ENCODE measurements at regions not wholly inside any gene's neighbourhood (a gene's known extent, or its start where the extent isn't known, plus 50 kb on each side); places are given as distances from the start of the nearest gene placed in this dataset.

GRCh38 chr14:34237677-34238076 lies 224.4 kb downstream of the SPTSSA start:
- no peak for DNase-seq

- peak; percentile 73 for DNase-seq
Observed at GRCh38 chr14:34237081-34237480, 225.0 kb downstream of the SPTSSA start.

GRCh38 chr14:34235643-34236300 lies 226.3 kb downstream of the SPTSSA start:
- DNase-seq, result no peak

GRCh38 chr14:34234258-34234657 lies 227.8 kb downstream of the SPTSSA start:
- no peak for DNase-seq

GRCh38 chr14:34233619-34234018 lies 228.4 kb downstream of the SPTSSA start:
- no peak for DNase-seq

- DNase-seq, result no peak
Observed at GRCh38 chr14:34232790-34233189, 229.2 kb downstream of the SPTSSA start.

- no peak for DNase-seq
Observed at GRCh38 chr14:34231626-34232025, 230.4 kb downstream of the SPTSSA start.

- DNase-seq, result no peak
Observed at GRCh38 chr14:34229140-34229539, 232.9 kb downstream of the SPTSSA start.

GRCh38 chr14:34228650-34228976 lies 233.4 kb downstream of the SPTSSA start:
- DNase-seq, result no peak

GRCh38 chr14:34227834-34228649 lies 234.0 kb downstream of the SPTSSA start:
- peak; percentile 61 for DNase-seq

GRCh38 chr14:34224221-34224620 lies 237.8 kb downstream of the SPTSSA start:
- DNase-seq, result no peak

GRCh38 chr14:34223373-34224148 lies 238.5 kb downstream of the SPTSSA start:
- no peak for DNase-seq

- peak; percentile 32 for DNase-seq
Observed at GRCh38 chr14:34222867-34223266, 239.2 kb downstream of the SPTSSA start.

GRCh38 chr14:34222122-34222521 lies 239.9 kb downstream of the SPTSSA start:
- DNase-seq, result no peak

- DNase-seq, result no peak
Observed at GRCh38 chr14:34220921-34221320, 241.1 kb downstream of the SPTSSA start.

- DNase-seq, result no peak
Observed at GRCh38 chr14:34220378-34220706, 241.7 kb downstream of the SPTSSA start.

GRCh38 chr14:34219661-34220377 lies 242.2 kb downstream of the SPTSSA start:
- no peak for DNase-seq

- DNase-seq, result no peak
Observed at GRCh38 chr14:34218881-34219280, 243.2 kb downstream of the SPTSSA start.

- no peak for DNase-seq
Observed at GRCh38 chr14:34214961-34215360, 247.1 kb downstream of the SPTSSA start.

- no peak for DNase-seq
Observed at GRCh38 chr14:34213332-34213731, 248.7 kb downstream of the SPTSSA start.

- no peak for DNase-seq
Observed at GRCh38 chr14:34212172-34212929, 249.7 kb downstream of the SPTSSA start.

- no peak for DNase-seq
Observed at GRCh38 chr14:34211732-34212131, 250.3 kb downstream of the SPTSSA start.

- no peak for DNase-seq
Observed at GRCh38 chr14:34208532-34208931, 253.5 kb downstream of the SPTSSA start.

All from DMS153 (cell line).